ENCODE measurements at regions not wholly inside any gene's neighbourhood (a gene's known extent, or its start where the extent isn't known, plus 50 kb on each side); places are given as distances from the start of the nearest gene placed in this dataset.
"Not testable (repeated sequence)": the region's sequence is repeated elsewhere in the genome, so short reads cannot be mapped to it uniquely, and the experiment has no call there.

DNA sequence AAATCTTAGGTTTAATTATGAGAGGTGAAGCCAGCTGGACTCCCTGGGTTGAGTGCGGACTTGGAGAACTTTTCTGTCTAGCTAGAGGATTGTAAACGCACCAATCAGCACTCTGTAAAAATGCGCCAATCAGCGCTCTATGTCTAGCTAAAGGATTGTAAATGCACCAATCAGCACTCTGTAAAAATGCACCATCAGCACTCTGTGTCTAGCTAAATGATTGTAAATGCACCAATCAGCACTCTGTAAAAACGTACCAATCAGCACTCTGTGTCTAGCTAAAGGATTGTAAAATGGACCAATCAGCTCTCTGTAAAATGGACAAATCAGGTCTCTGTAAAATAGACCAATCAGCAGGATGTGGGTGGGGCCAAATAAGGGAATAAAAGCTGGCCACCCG, 345.1 kb upstream of the POT1 start:
- TF ChIP-seq, protein P1, sequence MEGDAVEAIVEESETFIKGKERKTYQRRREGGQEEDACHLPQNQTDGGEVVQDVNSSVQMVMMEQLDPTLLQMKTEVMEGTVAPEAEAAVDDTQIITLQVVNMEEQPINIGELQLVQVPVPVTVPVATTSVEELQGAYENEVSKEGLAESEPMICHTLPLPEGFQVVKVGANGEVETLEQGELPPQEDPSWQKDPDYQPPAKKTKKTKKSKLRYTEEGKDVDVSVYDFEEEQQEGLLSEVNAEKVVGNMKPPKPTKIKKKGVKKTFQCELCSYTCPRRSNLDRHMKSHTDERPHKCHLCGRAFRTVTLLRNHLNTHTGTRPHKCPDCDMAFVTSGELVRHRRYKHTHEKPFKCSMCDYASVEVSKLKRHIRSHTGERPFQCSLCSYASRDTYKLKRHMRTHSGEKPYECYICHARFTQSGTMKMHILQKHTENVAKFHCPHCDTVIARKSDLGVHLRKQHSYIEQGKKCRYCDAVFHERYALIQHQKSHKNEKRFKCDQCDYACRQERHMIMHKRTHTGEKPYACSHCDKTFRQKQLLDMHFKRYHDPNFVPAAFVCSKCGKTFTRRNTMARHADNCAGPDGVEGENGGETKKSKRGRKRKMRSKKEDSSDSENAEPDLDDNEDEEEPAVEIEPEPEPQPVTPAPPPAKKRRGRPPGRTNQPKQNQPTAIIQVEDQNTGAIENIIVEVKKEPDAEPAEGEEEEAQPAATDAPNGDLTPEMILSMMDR (IDR thresholded peaks at IDR 0.05): not testable (repeated sequence)
- not testable (repeated sequence) for TF ChIP-seq POLR2A (IDR thresholded peaks at IDR 0.05)

Data from thyroid gland (tissue), 4 donors.